Activated CD8-positive, alpha-beta memory T cell treated with anti-CD3 and anti-CD28 coated beads, Interleukin-2, amount 10 ng/mL, durations not matched to agents 7 days and 5 days (primary cell): ENCODE measurements at regions not wholly inside any gene's neighbourhood (a gene's known extent, or its start where the extent isn't known, plus 50 kb on each side); places are given as distances from the start of the nearest gene placed in this dataset.

Experiments
- ATAC-seq: fragments of 150-1000 bp; cut with Tn5 transposase; one replicate; pipeline ENCODE4 v1.10.0; 2021; ENCODE audit warnings: moderate library complexity
- CTCF ChIA-PET: fragments of 350-600 bp; sonication (Branson Sonifier 250); formaldehyde crosslinking; loops from one replicate; lab custom pipeline; 2021; ENCODE audit warnings: antibody characterized with exemption; lab: Charles Lee
- DNase-seq: peaks from one replicate; pipeline ENCODE4 v3.0.0-alpha.2; 2020
- H3K27ac Mint-ChIP-seq: one replicate; pipeline ENCODE4 v1.8.0; 2021; ENCODE audit warnings: mild to moderate bottlenecking, mixed read lengths
- H3K27me3 Mint-ChIP-seq: one replicate; pipeline ENCODE4 v1.8.0; 2021; ENCODE audit warnings: mixed read lengths
- H3K36me3 Mint-ChIP-seq: one replicate; pipeline ENCODE4 v1.8.0; 2021; ENCODE audit warnings: mild to moderate bottlenecking, mixed read lengths
- H3K4me1 Mint-ChIP-seq: one replicate; pipeline ENCODE4 v1.8.0; 2021; ENCODE audit warnings: mixed read lengths
- H3K4me3 Mint-ChIP-seq: one replicate; pipeline ENCODE4 v1.8.0; 2021; ENCODE audit warnings: mild to moderate bottlenecking, moderate library complexity, mixed read lengths
- H3K9me3 Mint-ChIP-seq: one replicate; pipeline ENCODE4 v1.8.0; 2022; ENCODE audit warnings: low read depth, mixed read lengths

DNA sequence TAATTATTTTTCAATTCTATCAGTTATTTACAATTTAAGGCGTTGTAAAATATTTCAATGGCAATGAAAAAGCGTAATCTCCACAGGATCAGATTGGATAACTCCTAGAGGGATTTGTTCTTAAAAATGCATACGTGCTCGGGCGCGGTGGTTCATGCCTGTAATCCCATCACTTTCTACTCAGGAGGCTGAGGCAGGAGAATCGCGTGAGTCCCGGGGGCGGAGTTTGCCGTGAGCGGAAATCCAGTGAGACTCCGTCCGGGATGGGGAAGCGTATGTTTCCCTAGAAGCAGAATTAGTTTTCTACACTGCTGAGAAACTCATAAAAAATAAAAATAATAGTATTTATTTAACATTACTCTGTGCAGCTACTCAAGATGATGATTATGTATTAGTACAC is 917.8 kb upstream of the PCDH20 start:
- DNase-seq (no peak), ATAC-seq (no peak)
- Mint-ChIP-seq H3K27ac (no peak overlapping the region), H3K9me3 (peaks cover 10% of the 10 kb centered on the region), H3K4me1 (no peaks in the 10 kb centered on the region), H3K36me3 (no peaks in the 10 kb centered on the region), H3K27me3 (no peaks in the 10 kb centered on the region), H3K4me3 (no peak overlapping the region)
- CTCF ChIA-PET = no interaction called here

- no peaks in the 10 kb centered on the region for H3K27me3 Mint-ChIP-seq
- no peak overlapping the region for H3K27ac Mint-ChIP-seq
- H3K4me1 Mint-ChIP-seq = no peaks in the 10 kb centered on the region
- CTCF ChIA-PET = no interaction called here
- ATAC-seq = no peak
- no peak for DNase-seq
- no peak overlapping the region for H3K4me3 Mint-ChIP-seq
- H3K36me3 Mint-ChIP-seq = no peaks in the 10 kb centered on the region
- H3K9me3 Mint-ChIP-seq = peaks cover 13% of the 10 kb centered on the region
Measured at GRCh38 chr13:62331384-62331783, 915.7 kb upstream of the PCDH20 start.

DNA sequence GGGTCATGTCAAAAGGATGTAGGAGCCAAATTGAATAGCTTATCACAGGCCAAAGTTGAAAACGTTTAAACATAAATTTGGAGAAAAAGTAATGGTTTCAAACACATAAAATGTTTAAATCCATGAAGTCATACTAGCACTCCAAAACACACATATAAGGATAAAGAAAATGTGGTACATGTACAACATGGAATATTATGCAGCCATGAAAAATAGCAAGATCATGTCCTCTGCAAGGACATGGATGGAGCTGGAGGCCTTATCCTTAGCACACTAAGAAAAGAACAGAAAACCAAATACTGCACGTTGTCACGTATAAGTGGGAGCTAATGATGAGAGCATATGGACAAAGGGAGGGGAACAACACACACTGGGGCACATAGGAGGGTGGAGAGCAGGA is 911.7 kb upstream of the PCDH20 start:
- Mint-ChIP-seq H3K27me3 (no peaks in the 10 kb centered on the region), H3K4me3 (no peak overlapping the region), H3K9me3 (peaks cover 12% of the 10 kb centered on the region), H3K36me3 (no peaks in the 10 kb centered on the region), H3K27ac (no peak overlapping the region), H3K4me1 (no peaks in the 10 kb centered on the region)
- no peak for ATAC-seq
- CTCF ChIA-PET = no interaction called here
- no peak for DNase-seq

- no peak overlapping the region for H3K27ac Mint-ChIP-seq
- peaks cover 8% of the 10 kb centered on the region for H3K9me3 Mint-ChIP-seq
- no peaks in the 10 kb centered on the region for H3K36me3 Mint-ChIP-seq
- CTCF ChIA-PET = no interaction called here
- no peak for ATAC-seq
- H3K27me3 Mint-ChIP-seq = no peaks in the 10 kb centered on the region
- H3K4me3 Mint-ChIP-seq = no peak overlapping the region
- no peaks in the 10 kb centered on the region for H3K4me1 Mint-ChIP-seq
- no peak for DNase-seq
Measured at GRCh38 chr13:62324842-62325241, 909.2 kb upstream of the PCDH20 start.

DNA sequence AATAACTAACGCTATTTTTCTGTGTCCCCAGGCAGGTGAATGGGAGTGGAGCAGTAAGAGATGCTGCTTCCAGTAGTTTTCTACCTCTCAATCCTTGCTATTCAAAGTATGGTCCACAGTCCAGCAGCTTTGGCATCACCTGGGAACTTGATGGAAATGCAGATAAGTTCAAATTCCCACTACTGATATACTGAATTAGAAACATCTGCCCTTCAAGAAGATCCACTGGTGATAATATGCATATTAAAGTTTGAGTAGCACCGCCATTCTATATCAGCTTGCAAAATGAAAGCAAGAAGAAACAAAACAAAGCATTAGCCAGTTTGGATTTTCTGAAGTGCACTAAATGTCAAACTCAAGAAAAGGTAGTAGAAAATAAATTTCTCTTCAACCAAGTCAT is 906.2 kb upstream of the PCDH20 start:
- H3K36me3 Mint-ChIP-seq = no peaks in the 10 kb centered on the region
- DNase-seq (no peak), ATAC-seq (no peak)
- no peaks in the 10 kb centered on the region for H3K4me1 Mint-ChIP-seq
- no peak overlapping the region for H3K27ac Mint-ChIP-seq
- H3K9me3 Mint-ChIP-seq = peaks cover 5% of the 10 kb centered on the region
- no peaks in the 10 kb centered on the region for H3K27me3 Mint-ChIP-seq
- no peak overlapping the region for H3K4me3 Mint-ChIP-seq
- CTCF ChIA-PET = no interaction called here

- H3K4me1 Mint-ChIP-seq = no peaks in the 10 kb centered on the region
- H3K4me3 Mint-ChIP-seq = no peak overlapping the region
- no peaks in the 10 kb centered on the region for H3K27me3 Mint-ChIP-seq
- no peaks in the 10 kb centered on the region for H3K36me3 Mint-ChIP-seq
- CTCF ChIA-PET = no interaction called here
- H3K27ac Mint-ChIP-seq = no peak overlapping the region
- peaks cover 5% of the 10 kb centered on the region for H3K9me3 Mint-ChIP-seq
- no peak for ATAC-seq
- no peak for DNase-seq
Measured at GRCh38 chr13:62321139-62321538, 905.5 kb upstream of the PCDH20 start.

DNA sequence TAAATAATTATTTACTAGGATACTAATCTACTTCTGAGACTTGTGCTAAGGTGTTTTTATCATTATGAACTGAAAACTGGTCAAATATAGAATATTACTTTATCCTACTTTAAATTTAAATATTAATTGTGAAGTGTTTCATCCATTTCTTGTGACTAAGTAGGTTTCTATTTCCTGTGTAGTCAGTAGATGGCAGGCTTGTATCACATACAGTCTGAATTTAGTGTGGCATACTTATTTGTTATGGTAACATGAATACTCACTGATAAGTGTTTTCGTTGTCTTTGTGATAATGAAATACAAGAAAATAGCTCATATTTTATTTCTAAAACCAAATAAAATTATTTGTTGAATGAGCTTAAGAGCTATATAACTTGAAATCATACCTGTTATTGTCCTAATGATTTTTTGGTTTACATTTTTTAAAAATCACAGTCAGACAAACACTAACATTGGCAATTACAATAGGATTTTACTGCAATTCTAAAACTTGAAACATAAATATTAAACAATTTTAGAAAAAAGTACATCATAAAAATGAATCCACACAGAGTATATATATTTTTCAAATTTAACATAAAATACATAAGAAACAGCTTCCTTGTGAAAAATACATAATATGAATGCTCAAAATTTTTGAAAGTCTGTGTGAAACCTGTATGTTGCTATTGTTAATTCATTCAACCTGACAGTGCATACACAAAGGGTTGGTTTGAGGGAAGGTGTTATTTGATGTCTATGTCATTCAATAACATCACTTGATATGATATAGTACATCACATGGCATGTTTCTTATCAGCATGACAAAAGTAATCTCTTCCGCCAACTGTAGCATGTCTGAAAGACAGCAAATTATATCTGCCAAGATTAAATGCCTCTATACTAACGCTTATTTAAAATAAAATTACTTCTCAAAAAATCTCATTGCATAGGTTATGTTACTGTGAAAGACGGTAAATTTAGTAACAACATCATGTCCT is 904.8 kb upstream of the PCDH20 start:
- Mint-ChIP-seq H3K4me1 (no peaks in the 10 kb centered on the region), H3K36me3 (no peaks in the 10 kb centered on the region), H3K27me3 (no peaks in the 10 kb centered on the region), H3K9me3 (peaks cover 5% of the 10 kb centered on the region), H3K27ac (no peak overlapping the region), H3K4me3 (no peak overlapping the region)
- no peak for DNase-seq
- CTCF ChIA-PET = no interaction called here
- no peak for ATAC-seq

- Mint-ChIP-seq H3K4me1 (no peaks in the 10 kb centered on the region), H3K4me3 (no peak overlapping the region), H3K27ac (no peak overlapping the region), H3K36me3 (no peaks in the 10 kb centered on the region), H3K27me3 (no peaks in the 10 kb centered on the region), H3K9me3 (peaks cover 2% of the 10 kb centered on the region)
- CTCF ChIA-PET = no interaction called here
- ATAC-seq = no peak
- DNase-seq = no peak
Measured at GRCh38 chr13:62309904-62310303, 894.3 kb upstream of the PCDH20 start.

DNA sequence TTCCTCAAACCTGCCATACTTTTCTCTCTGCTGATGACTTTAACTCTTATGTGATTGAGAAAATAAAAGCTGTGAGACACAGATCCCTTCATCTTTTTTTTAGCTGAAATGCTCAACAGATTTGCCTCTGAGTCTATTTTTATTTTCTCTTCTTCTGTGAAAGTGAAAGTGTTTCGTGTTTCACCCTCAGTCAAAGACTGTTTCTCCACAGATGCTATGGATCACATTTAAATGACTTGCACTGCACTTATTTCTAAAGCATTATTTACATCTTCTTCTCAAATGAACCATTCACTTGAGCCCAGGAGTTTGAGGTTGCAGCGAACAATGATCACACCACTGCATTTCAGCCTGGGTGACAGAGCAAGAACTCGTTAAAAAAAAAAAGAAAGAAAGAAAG is 890.1 kb upstream of the PCDH20 start:
- Mint-ChIP-seq H3K27ac (no peak overlapping the region), H3K4me3 (no peak overlapping the region), H3K9me3 (peaks cover 2% of the 10 kb centered on the region), H3K36me3 (no peaks in the 10 kb centered on the region), H3K27me3 (no peaks in the 10 kb centered on the region), H3K4me1 (no peaks in the 10 kb centered on the region)
- DNase-seq (no peak), ATAC-seq (no peak)
- CTCF ChIA-PET = no interaction called here

GRCh38 chr13:62302341-62302740 is 886.7 kb upstream of the PCDH20 start:
- Mint-ChIP-seq H3K27me3 (no peaks in the 10 kb centered on the region), H3K27ac (no peak overlapping the region), H3K36me3 (no peaks in the 10 kb centered on the region), H3K9me3 (peaks cover 2% of the 10 kb centered on the region), H3K4me1 (no peaks in the 10 kb centered on the region), H3K4me3 (no peak overlapping the region)
- no peak for ATAC-seq
- CTCF ChIA-PET = no interaction called here
- no peak for DNase-seq

DNA sequence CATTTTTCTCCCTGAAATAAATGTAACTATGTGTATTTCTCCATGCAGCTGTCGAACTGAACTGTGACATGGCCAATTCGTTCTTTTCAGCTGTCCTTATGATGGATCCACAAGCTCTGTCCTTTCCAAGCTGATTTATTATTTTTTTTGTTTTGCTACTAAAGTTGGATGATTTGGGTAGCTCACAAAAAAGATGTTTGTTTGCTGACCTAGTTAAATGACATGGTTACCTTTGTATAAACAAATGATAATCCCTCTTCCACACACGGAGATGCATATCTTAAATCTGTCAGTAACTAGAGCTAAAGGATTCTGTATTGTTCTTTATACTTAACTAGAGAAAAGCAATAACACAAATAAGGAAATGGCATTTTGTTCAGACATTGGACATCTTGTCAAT is 884.3 kb upstream of the PCDH20 start:
- Mint-ChIP-seq H3K9me3 (no peaks in the 10 kb centered on the region), H3K4me3 (no peak overlapping the region), H3K27me3 (no peaks in the 10 kb centered on the region), H3K27ac (no peak overlapping the region), H3K36me3 (no peaks in the 10 kb centered on the region), H3K4me1 (no peaks in the 10 kb centered on the region)
- ATAC-seq (no peak), DNase-seq (no peak)
- CTCF ChIA-PET = no interaction called here

- DNase-seq (no peak), ATAC-seq (no peak)
- H3K27me3 Mint-ChIP-seq = no peaks in the 10 kb centered on the region
- no peak overlapping the region for H3K27ac Mint-ChIP-seq
- peaks cover 3% of the 10 kb centered on the region for H3K9me3 Mint-ChIP-seq
- no peak overlapping the region for H3K4me3 Mint-ChIP-seq
- no peaks in the 10 kb centered on the region for H3K4me1 Mint-ChIP-seq
- H3K36me3 Mint-ChIP-seq = no peaks in the 10 kb centered on the region
- CTCF ChIA-PET = no interaction called here
Measured at GRCh38 chr13:62296812-62297211, 881.2 kb upstream of the PCDH20 start.

DNA sequence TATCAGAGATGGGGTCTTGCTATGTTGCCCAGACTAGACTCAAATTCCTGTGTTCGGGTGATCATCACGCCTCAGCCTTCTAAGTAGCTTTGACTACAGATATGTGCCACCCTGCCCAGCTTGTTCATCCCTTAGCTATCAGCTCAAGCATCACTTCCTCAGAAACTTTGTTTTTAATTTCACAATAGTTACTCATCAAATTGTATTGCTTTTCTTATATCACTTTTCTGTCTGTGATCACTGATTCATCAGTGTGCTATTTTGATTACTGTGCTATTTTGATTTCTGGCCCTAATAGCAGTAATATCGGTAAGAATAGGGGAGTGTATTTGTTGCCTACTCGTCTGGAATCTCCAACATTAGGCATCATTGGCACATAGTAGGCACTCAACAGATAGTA is 878.6 kb upstream of the PCDH20 start:
- peaks cover 3% of the 10 kb centered on the region for H3K9me3 Mint-ChIP-seq
- DNase-seq (no peak), ATAC-seq (no peak)
- H3K4me1 Mint-ChIP-seq = no peaks in the 10 kb centered on the region
- H3K4me3 Mint-ChIP-seq = no peak overlapping the region
- no peaks in the 10 kb centered on the region for H3K27me3 Mint-ChIP-seq
- no peaks in the 10 kb centered on the region for H3K36me3 Mint-ChIP-seq
- CTCF ChIA-PET = no interaction called here
- no peak overlapping the region for H3K27ac Mint-ChIP-seq

DNA sequence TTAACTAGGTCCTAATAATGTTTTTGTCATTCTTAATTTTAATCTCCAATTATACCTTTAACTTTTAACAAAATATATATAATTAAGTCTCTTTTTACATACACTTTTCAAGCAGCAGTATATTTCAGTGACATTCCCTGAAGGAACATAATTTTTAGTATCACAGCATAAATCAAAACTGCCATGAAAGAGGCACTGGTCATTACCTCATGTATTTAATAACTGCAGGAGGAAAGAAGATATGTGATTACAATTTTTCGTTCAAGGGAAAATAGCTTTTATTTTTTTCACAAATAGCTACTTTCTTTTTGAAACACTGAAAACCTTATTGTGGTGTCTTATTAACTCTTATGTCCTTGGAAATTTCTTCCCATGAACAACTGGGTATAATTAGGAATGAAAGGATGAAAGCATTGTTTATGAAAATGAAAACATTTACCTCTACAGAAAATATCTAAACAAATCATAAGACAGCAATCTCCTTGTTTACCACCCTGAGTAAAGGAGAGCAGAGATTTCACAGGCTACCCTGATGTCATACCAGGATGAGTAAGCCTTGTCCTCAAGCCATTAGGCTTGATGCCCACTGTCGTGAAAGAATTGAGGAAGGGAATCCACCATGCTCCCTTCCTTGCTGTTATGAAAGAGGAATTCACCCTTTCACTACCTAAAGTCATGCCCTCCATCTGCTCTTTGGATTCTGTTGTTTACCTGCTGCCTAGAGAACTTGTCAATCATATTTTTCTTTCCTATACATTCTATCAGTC is 877.2 kb upstream of the PCDH20 start:
- CTCF ChIA-PET = no interaction called here
- Mint-ChIP-seq H3K4me1 (no peaks in the 10 kb centered on the region), H3K4me3 (no peak overlapping the region), H3K27me3 (no peaks in the 10 kb centered on the region), H3K27ac (no peak overlapping the region), H3K36me3 (no peaks in the 10 kb centered on the region), H3K9me3 (peaks cover 3% of the 10 kb centered on the region)
- DNase-seq (no peak), ATAC-seq (no peak)
